Neutrophil (primary cell): ENCODE measurements at regions not wholly inside any gene's neighbourhood (a gene's known extent, or its start where the extent isn't known, plus 50 kb on each side); places are given as distances from the start of the nearest gene placed in this dataset.
A peak's percentile ranks its signal among the peaks of the same experiment; 100 is the strongest.

Experiments used
- H3K27ac ChIP-seq: fragments of 200-600 bp; sonication (generic); 2 replicates; pipeline ENCODE4 v1.5.1; 2016; ENCODE audit warnings: mild to moderate bottlenecking, moderate library complexity
- H3K27me3 ChIP-seq: fragments of 200-600 bp; sonication (generic); 2 replicates; pipeline ENCODE4 v1.6.0; 2016; ENCODE audit warnings: mild to moderate bottlenecking
- H3K36me3 ChIP-seq: fragments of 200-600 bp; sonication (generic); 2 replicates; pipeline ENCODE4 v1.5.1; 2017
- H3K4me1 ChIP-seq, 2 experiments: fragments of 200-600 bp in 1 of 2; sonication (generic) in 1 of 2; 1 replicate in 1 of 2; 2 replicates in 1 of 2; pipeline versions ENCODE4 v1.5.1 to v1.6.1; 2013 to 2016; ENCODE audit warnings: low read depth in 1 of 2, low read length in 1 of 2, mild to moderate bottlenecking in 1 of 2, moderate library complexity in 1 of 2; ENCODE audit not compliant: control insufficient read depth in 1 of 2, insufficient read depth in 1 of 2
- H3K4me3 ChIP-seq, 2 experiments: fragments of 200-600 bp in 1 of 2; sonication (generic) in 1 of 2; 1 replicate in 1 of 2; 2 replicates in 1 of 2; pipeline ENCODE4 v1.5.1; 2013 to 2016; ENCODE audit warnings: low read depth in 1 of 2, low read length in 1 of 2, mild to moderate bottlenecking in 1 of 2, moderate library complexity in 1 of 2
- H3K9me3 ChIP-seq: fragments of 200-600 bp; sonication (generic); 2 replicates; pipeline ENCODE4 v1.5.1; 2016
- CTCF ChIP-seq: fragments of 200-600 bp; sonication (generic); IDR thresholded peaks from 2 replicates; pipeline ENCODE4 v1.5.1; 2016; ENCODE audit warnings: antibody characterized with exemption

- peak overlapping the region in 1 of 2 experiments; percentile 44 for H3K4me3 ChIP-seq
- H3K4me1 ChIP-seq: peaks cover 25 to 31% of the 10 kb centered on the region in 2 experiments
- no peak for TF ChIP-seq CTCF
These were observed 165.2 kb upstream of the APCDD1 start for GRCh38 chr18:10289251-10289650.

GRCh38 chr18:10289951-10290637 is 164.3 kb upstream of the APCDD1 start:
- H3K27ac ChIP-seq: no peak overlapping the region
- no peaks in the 10 kb centered on the region for H3K27me3 ChIP-seq
- H3K9me3 ChIP-seq: no peaks in the 10 kb centered on the region
- H3K36me3 ChIP-seq: no peaks in the 10 kb centered on the region
- no peak for TF ChIP-seq CTCF
- H3K4me1 ChIP-seq: peaks cover 20 to 24% of the 10 kb centered on the region in 2 experiments
- peak overlapping the region in 1 of 2 experiments; percentile 44 for H3K4me3 ChIP-seq

More at GRCh38 chr18:10289251-10289650, 165.2 kb upstream of the APCDD1 start:
- H3K27me3 ChIP-seq: no peaks in the 10 kb centered on the region
- H3K27ac ChIP-seq: no peak overlapping the region
- no peaks in the 10 kb centered on the region for H3K36me3 ChIP-seq
- no peaks in the 10 kb centered on the region for H3K9me3 ChIP-seq

GRCh38 chr18:10290638-10291235 is 163.7 kb upstream of the APCDD1 start:
- H3K4me3 ChIP-seq: peak overlapping the region in 1 of 2 experiments; percentile 44
- no peak overlapping the region for H3K27ac ChIP-seq
- TF ChIP-seq CTCF: no peak
- H3K27me3 ChIP-seq: no peaks in the 10 kb centered on the region
- no peaks in the 10 kb centered on the region for H3K36me3 ChIP-seq
- H3K4me1 ChIP-seq: peaks cover 13 to 18% of the 10 kb centered on the region in 2 experiments
- no peaks in the 10 kb centered on the region for H3K9me3 ChIP-seq

GRCh38 chr18:10291568-10291981 is 162.9 kb upstream of the APCDD1 start:
- Histone ChIP-seq H3K4me1 (peaks cover 13 to 18% of the 10 kb centered on the region in 2 experiments), H3K27ac (no peak overlapping the region)

DNA sequence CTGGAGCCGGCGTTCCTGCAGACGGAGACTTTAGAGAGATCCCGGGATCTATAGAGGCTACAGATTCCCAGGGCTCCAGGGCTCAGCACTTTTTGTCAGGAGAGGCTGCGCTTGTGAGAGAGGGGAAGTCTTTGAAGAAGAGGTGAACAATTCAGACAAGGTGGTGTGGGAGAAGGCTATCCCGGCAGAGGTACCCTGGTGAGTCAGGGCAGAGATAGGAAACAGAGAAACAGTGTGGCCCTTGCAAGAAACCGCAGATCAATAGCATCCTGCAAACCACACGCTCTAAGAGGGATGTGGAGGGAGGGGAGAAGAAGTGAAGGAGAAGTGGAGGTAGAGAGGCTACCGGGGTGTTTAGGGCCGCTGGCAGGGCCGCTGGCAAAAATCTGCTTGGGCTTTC is 160.5 kb upstream of the APCDD1 start:
- H3K4me3 ChIP-seq: no peak overlapping the region
- H3K9me3 ChIP-seq: no peaks in the 10 kb centered on the region
- no peak overlapping the region for H3K27ac ChIP-seq
- no peaks in the 10 kb centered on the region for H3K36me3 ChIP-seq
- TF ChIP-seq CTCF: no peak
- peaks cover 13 to 18% of the 10 kb centered on the region in 2 experiments for H3K4me1 ChIP-seq
- H3K27me3 ChIP-seq: no peaks in the 10 kb centered on the region

More at GRCh38 chr18:10291568-10291981, 162.9 kb upstream of the APCDD1 start:
- H3K4me3 ChIP-seq: no peak overlapping the region
- TF ChIP-seq CTCF: no peak
- no peaks in the 10 kb centered on the region for H3K27me3 ChIP-seq
- H3K9me3 ChIP-seq: no peaks in the 10 kb centered on the region
- no peaks in the 10 kb centered on the region for H3K36me3 ChIP-seq
